ENCODE measurements at regions not wholly inside any gene's neighbourhood (a gene's known extent, or its start where the extent isn't known, plus 50 kb on each side); places are given as distances from the start of the nearest gene placed in this dataset.

GRCh38 chr5:8714198-8714597 lies 831.7 kb downstream of the SEMA5A start:
- CTCF ChIA-PET, result no interaction called here

DNA sequence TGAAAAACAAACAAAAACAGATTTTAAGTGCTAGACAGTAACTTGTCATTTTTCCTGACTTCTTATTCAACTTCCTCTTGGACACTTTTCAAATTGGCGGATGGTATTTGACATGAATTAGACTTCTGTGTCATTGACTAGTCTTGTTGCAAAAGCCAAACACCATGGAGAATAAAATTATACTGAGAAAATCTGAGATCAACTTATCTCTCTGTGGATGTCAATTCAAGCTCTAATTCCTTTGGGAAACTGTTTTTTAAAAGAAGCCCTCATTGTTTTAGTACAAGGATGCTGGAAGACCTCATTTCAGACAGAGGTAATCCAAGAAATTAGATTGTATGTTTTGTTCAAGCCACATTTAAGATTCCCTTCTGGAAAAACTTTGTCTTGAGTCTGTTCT lies 831.0 kb downstream of the SEMA5A start:
- POLR2A ChIA-PET, result no interaction called here
- TF ChIP-seq CTCF (IDR thresholded peaks at IDR 0.05; ENCODE audit: insufficient read depth in 1 of 2, low read depth in 1 of 2, low read length in 1 of 2, severe bottlenecking in 1 of 2, unreplicated experiment in 1 of 2), result no peak
- Histone ChIP-seq H3K4me3 (ENCODE audit: low read depth, low read length) (no peak overlapping the region), H3K36me3 (ENCODE audit: control insufficient read depth, insufficient read depth, low read length) (no peaks in the 10 kb centered on the region), H3K9me3 (peaks cover 4% of the 10 kb centered on the region; the same call in 1 of the 2 replicates), H3K27me3 (replicated peaks; ENCODE audit: control insufficient read depth, insufficient read depth, low read length) (no peaks in the 10 kb centered on the region), H3K4me1 (no peaks in the 10 kb centered on the region)
- Mint-ChIP-seq H3K27ac (ENCODE audit: unreplicated experiment) (no peak overlapping the region), H3K4me1 (ENCODE audit: low read depth, unreplicated experiment) (no peaks in the 10 kb centered on the region), H3K4me3 (ENCODE audit: unreplicated experiment) (no peak overlapping the region), H3K36me3 (ENCODE audit: insufficient read depth, unreplicated experiment) (no peaks in the 10 kb centered on the region), H3K27me3 (ENCODE audit: insufficient read depth, unreplicated experiment) (no peaks in the 10 kb centered on the region), H3K9me3 (ENCODE audit: unreplicated experiment) (no peaks in the 10 kb centered on the region)
- intact Hi-C loops (cut with micrococcal nuclease; ENCODE audit: unreplicated experiment), result no loop called here
- no TSS peak for BruUV-seq (replicated peaks)
- CTCF ChIA-PET, result no interaction called here
- no peak for DNase-seq

More at GRCh38 chr5:8714198-8714597, 831.7 kb downstream of the SEMA5A start:
- H3K4me1 Mint-ChIP-seq (ENCODE audit: low read depth, unreplicated experiment), result no peaks in the 10 kb centered on the region
- POLR2A ChIA-PET, result no interaction called here
- no peaks in the 10 kb centered on the region for H3K27me3 ChIP-seq (replicated peaks; ENCODE audit: control insufficient read depth, insufficient read depth, low read length)
- no peak overlapping the region for H3K27ac Mint-ChIP-seq (ENCODE audit: unreplicated experiment)
- no peaks in the 10 kb centered on the region for H3K27me3 Mint-ChIP-seq (ENCODE audit: insufficient read depth, unreplicated experiment)
- H3K36me3 Mint-ChIP-seq (ENCODE audit: insufficient read depth, unreplicated experiment), result no peaks in the 10 kb centered on the region
- TF ChIP-seq CTCF (IDR thresholded peaks at IDR 0.05; ENCODE audit: insufficient read depth in 1 of 2, low read depth in 1 of 2, low read length in 1 of 2, severe bottlenecking in 1 of 2, unreplicated experiment in 1 of 2), result no peak
- H3K9me3 ChIP-seq, result peaks cover 4% of the 10 kb centered on the region; the same call in 1 of the 2 replicates
- H3K36me3 ChIP-seq (ENCODE audit: control insufficient read depth, insufficient read depth, low read length), result no peaks in the 10 kb centered on the region
- no peak overlapping the region for H3K4me3 ChIP-seq (ENCODE audit: low read depth, low read length)
- no peaks in the 10 kb centered on the region for H3K4me1 ChIP-seq
- BruUV-seq (replicated peaks), result no TSS peak
- DNase-seq, result no peak
- no peaks in the 10 kb centered on the region for H3K9me3 Mint-ChIP-seq (ENCODE audit: unreplicated experiment)
- intact Hi-C loops (cut with micrococcal nuclease; ENCODE audit: unreplicated experiment), result no loop called here
- H3K4me3 Mint-ChIP-seq (ENCODE audit: unreplicated experiment), result no peak overlapping the region

GRCh38 chr5:8719796-8720195 lies 826.1 kb downstream of the SEMA5A start:
- no peak for TF ChIP-seq CTCF (IDR thresholded peaks at IDR 0.05; ENCODE audit: insufficient read depth in 1 of 2, low read depth in 1 of 2, low read length in 1 of 2, severe bottlenecking in 1 of 2, unreplicated experiment in 1 of 2)
- H3K4me3 ChIP-seq (ENCODE audit: low read depth, low read length), result no peak overlapping the region
- no peak for DNase-seq
- POLR2A ChIA-PET, result no interaction called here
- Mint-ChIP-seq H3K36me3 (ENCODE audit: insufficient read depth, unreplicated experiment) (no peaks in the 10 kb centered on the region), H3K27ac (ENCODE audit: unreplicated experiment) (no peak overlapping the region), H3K9me3 (ENCODE audit: unreplicated experiment) (no peaks in the 10 kb centered on the region), H3K27me3 (ENCODE audit: insufficient read depth, unreplicated experiment) (no peaks in the 10 kb centered on the region), H3K4me3 (ENCODE audit: unreplicated experiment) (no peak overlapping the region), H3K4me1 (ENCODE audit: low read depth, unreplicated experiment) (no peaks in the 10 kb centered on the region)
- CTCF ChIA-PET, result no interaction called here
- no peaks in the 10 kb centered on the region for H3K4me1 ChIP-seq
- no peaks in the 10 kb centered on the region for H3K9me3 ChIP-seq
- H3K36me3 ChIP-seq (ENCODE audit: control insufficient read depth, insufficient read depth, low read length), result no peaks in the 10 kb centered on the region
- intact Hi-C loops (cut with micrococcal nuclease; ENCODE audit: unreplicated experiment), result no loop called here
- BruUV-seq (replicated peaks), result no TSS peak
- H3K27me3 ChIP-seq (replicated peaks; ENCODE audit: control insufficient read depth, insufficient read depth, low read length), result no peaks in the 10 kb centered on the region

Data from Caco-2 (cell line).